ENCODE measurements at regions not wholly inside any gene's neighbourhood (a gene's known extent, or its start where the extent isn't known, plus 50 kb on each side); places are given as distances from the start of the nearest gene placed in this dataset.

DNA sequence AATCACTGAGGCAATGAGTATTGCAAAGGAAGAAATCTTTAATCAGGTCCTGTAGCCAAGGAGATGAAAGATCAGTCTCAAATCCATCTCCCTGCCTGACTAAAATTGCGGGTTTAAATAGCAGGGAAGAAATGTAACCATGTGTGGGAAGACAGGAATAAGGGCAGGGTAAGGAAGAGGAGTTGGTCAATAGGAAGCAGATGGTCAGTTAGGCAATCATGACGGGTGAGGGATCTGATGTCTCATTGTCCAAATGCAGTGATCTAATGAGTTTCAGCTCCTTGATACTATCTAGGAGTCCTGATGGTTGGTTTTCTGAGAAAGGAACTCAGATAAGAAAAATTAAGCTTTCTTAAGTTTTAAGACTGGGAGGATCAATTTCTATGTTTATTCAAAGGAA, 200.8 kb downstream of the SPATA18 start:
- Histone ChIP-seq H3K9ac (ENCODE audit: low read length) (no peak overlapping the region), H3F3A (ENCODE audit: insufficient read depth, low read length, poor library complexity, severe bottlenecking) (no peaks in the 10 kb centered on the region), H3K9me3 (ENCODE audit: low read length) (no peaks in the 10 kb centered on the region), H3K4me3 (ENCODE audit: low read length) (no peak overlapping the region), H3K79me2 (replicated peaks; ENCODE audit: insufficient read depth, low read length) (no peaks in the 10 kb centered on the region), H3K27ac (ENCODE audit: low read length) (no peak overlapping the region), H3K36me3 (ENCODE audit: insufficient read depth, low read length) (no peaks in the 10 kb centered on the region), H2AFZ (ENCODE audit: low read depth, low read length) (no peak overlapping the region), H3K27me3 (ENCODE audit: insufficient read depth, low read depth, low read length) (no peaks in the 10 kb centered on the region), H3K9me2 (ENCODE audit: insufficient read depth, low read length) (no peaks in the 10 kb centered on the region), H3K4me2 (ENCODE audit: low read length) (no peak overlapping the region), H4K20me1 (ENCODE audit: insufficient read depth) (no peaks in the 10 kb centered on the region)
- no peak for TF ChIP-seq TAF1 (IDR thresholded peaks at IDR 0.05; ENCODE audit: low read depth)
- no peak for TF ChIP-seq MXI1 (conservative IDR thresholded peaks at IDR 0.05; ENCODE audit: poor library complexity, severe bottlenecking)
- TF ChIP-seq, protein P1, sequence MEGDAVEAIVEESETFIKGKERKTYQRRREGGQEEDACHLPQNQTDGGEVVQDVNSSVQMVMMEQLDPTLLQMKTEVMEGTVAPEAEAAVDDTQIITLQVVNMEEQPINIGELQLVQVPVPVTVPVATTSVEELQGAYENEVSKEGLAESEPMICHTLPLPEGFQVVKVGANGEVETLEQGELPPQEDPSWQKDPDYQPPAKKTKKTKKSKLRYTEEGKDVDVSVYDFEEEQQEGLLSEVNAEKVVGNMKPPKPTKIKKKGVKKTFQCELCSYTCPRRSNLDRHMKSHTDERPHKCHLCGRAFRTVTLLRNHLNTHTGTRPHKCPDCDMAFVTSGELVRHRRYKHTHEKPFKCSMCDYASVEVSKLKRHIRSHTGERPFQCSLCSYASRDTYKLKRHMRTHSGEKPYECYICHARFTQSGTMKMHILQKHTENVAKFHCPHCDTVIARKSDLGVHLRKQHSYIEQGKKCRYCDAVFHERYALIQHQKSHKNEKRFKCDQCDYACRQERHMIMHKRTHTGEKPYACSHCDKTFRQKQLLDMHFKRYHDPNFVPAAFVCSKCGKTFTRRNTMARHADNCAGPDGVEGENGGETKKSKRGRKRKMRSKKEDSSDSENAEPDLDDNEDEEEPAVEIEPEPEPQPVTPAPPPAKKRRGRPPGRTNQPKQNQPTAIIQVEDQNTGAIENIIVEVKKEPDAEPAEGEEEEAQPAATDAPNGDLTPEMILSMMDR (IDR thresholded peaks at IDR 0.05; ENCODE audit: poor library complexity, severe bottlenecking) = no peak
- TF ChIP-seq EZH2 (IDR thresholded peaks at IDR 0.05; ENCODE audit: borderline replicate concordance, insufficient read depth, low read length, poor library complexity, severe bottlenecking) = no peak
- no peak for TF ChIP-seq SMC3 (conservative IDR thresholded peaks at IDR 0.05; ENCODE audit: poor library complexity)
- TF ChIP-seq, protein P2, sequence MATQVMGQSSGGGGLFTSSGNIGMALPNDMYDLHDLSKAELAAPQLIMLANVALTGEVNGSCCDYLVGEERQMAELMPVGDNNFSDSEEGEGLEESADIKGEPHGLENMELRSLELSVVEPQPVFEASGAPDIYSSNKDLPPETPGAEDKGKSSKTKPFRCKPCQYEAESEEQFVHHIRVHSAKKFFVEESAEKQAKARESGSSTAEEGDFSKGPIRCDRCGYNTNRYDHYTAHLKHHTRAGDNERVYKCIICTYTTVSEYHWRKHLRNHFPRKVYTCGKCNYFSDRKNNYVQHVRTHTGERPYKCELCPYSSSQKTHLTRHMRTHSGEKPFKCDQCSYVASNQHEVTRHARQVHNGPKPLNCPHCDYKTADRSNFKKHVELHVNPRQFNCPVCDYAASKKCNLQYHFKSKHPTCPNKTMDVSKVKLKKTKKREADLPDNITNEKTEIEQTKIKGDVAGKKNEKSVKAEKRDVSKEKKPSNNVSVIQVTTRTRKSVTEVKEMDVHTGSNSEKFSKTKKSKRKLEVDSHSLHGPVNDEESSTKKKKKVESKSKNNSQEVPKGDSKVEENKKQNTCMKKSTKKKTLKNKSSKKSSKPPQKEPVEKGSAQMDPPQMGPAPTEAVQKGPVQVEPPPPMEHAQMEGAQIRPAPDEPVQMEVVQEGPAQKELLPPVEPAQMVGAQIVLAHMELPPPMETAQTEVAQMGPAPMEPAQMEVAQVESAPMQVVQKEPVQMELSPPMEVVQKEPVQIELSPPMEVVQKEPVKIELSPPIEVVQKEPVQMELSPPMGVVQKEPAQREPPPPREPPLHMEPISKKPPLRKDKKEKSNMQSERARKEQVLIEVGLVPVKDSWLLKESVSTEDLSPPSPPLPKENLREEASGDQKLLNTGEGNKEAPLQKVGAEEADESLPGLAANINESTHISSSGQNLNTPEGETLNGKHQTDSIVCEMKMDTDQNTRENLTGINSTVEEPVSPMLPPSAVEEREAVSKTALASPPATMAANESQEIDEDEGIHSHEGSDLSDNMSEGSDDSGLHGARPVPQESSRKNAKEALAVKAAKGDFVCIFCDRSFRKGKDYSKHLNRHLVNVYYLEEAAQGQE (IDR thresholded peaks at IDR 0.05; ENCODE audit: borderline replicate concordance) = no peak
- TF ChIP-seq EP300 (conservative IDR thresholded peaks at IDR 0.05; ENCODE audit: poor library complexity, severe bottlenecking) = no peak
- no peak for TF ChIP-seq RAD21 (conservative IDR thresholded peaks at IDR 0.05)
- no peak for TF ChIP-seq POLR2AphosphoS5 (IDR thresholded peaks at IDR 0.05)

DNA sequence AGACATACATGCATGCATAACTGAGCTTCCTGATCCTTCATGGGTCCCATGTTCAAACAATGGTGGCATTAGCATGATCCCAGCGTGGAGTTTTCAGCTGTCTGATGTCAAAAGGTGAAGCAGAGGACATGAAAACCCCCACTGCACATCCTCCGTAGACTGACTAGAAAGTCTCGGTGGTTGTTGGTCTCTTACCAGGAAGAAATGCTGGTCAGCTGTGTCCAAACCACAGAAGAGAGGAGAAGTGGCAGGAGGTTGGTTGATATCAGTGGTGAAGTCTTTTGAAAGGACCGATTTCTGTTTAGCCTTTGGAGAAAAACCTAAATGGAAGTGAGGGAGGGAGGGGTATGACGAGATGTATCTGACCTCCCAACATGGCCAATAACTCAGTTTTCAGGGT, 201.9 kb downstream of the SPATA18 start:
- H3K9me3 ChIP-seq (ENCODE audit: low read length) = no peaks in the 10 kb centered on the region
- H4K20me1 ChIP-seq (ENCODE audit: insufficient read depth) = no peaks in the 10 kb centered on the region
- no peak overlapping the region for H2AFZ ChIP-seq (ENCODE audit: low read depth, low read length)
- no peaks in the 10 kb centered on the region for H3K27me3 ChIP-seq (ENCODE audit: insufficient read depth, low read depth, low read length)
- no peaks in the 10 kb centered on the region for H3K36me3 ChIP-seq (ENCODE audit: insufficient read depth, low read length)
- no peaks in the 10 kb centered on the region for H3K79me2 ChIP-seq (replicated peaks; ENCODE audit: insufficient read depth, low read length)
- H3K9ac ChIP-seq (ENCODE audit: low read length) = no peak overlapping the region
- H3K9me2 ChIP-seq (ENCODE audit: insufficient read depth, low read length) = no peaks in the 10 kb centered on the region
- no peak overlapping the region for H3K4me3 ChIP-seq (ENCODE audit: low read length)
- TF ChIP-seq EZH2 (IDR thresholded peaks at IDR 0.05; ENCODE audit: borderline replicate concordance, insufficient read depth, low read length, poor library complexity, severe bottlenecking) (no peak), POLR2AphosphoS5 (IDR thresholded peaks at IDR 0.05) (no peak), EP300 (conservative IDR thresholded peaks at IDR 0.05; ENCODE audit: poor library complexity, severe bottlenecking) (no peak), RAD21 (conservative IDR thresholded peaks at IDR 0.05) (no peak), SMC3 (conservative IDR thresholded peaks at IDR 0.05; ENCODE audit: poor library complexity) (no peak), TAF1 (IDR thresholded peaks at IDR 0.05; ENCODE audit: low read depth) (no peak), MXI1 (conservative IDR thresholded peaks at IDR 0.05; ENCODE audit: poor library complexity, severe bottlenecking) (no peak)
- TF ChIP-seq, protein P1 (IDR thresholded peaks at IDR 0.05; ENCODE audit: poor library complexity, severe bottlenecking) = no peak
- TF ChIP-seq, protein P2 (IDR thresholded peaks at IDR 0.05; ENCODE audit: borderline replicate concordance) = no peak
- H3F3A ChIP-seq (ENCODE audit: insufficient read depth, low read length, poor library complexity, severe bottlenecking) = no peaks in the 10 kb centered on the region
- H3K4me2 ChIP-seq (ENCODE audit: low read length) = no peak overlapping the region
- H3K27ac ChIP-seq (ENCODE audit: low read length) = no peak overlapping the region

Data from neural cell (in vitro differentiated cells).